CD14-positive monocyte (primary cell): ENCODE measurements at regions not wholly inside any gene's neighbourhood (a gene's known extent, or its start where the extent isn't known, plus 50 kb on each side); places are given as distances from the start of the nearest gene placed in this dataset.

Experiments used
- DNase-seq, 3 donors: peaks; one replicate each; pipeline ENCODE4 v3.0.0-alpha.2; 2011 to 2022
- H2AFZ ChIP-seq: 2 replicates; pipeline ENCODE4 v1.6.0; 2012; ENCODE audit warnings: mild to moderate bottlenecking, low read depth, low read length, inconsistent platforms; ENCODE audit not compliant: insufficient read depth, poor library complexity, severe bottlenecking
- H3K27ac ChIP-seq, 2 donors: 1 replicate in 1 of 2; 2 replicates in 1 of 2; pipeline ENCODE4 v1.5.1; 2012 to 2013; ENCODE audit warnings: low read length in 2 of 2, control low read depth in 1 of 2, inconsistent platforms in 1 of 2, low read depth in 1 of 2, mild to moderate bottlenecking in 1 of 2
- H3K27me3 ChIP-seq, 2 donors: one replicate each; pipeline versions ENCODE4 v1.6.0 to v1.6.1; 2011 to 2013; ENCODE audit warnings: low read length in 2 of 2; ENCODE audit not compliant: control insufficient read depth in 2 of 2, insufficient read depth in 2 of 2
- H3K36me3 ChIP-seq, 2 donors: replicated peaks in 1 of 2; 1 replicate in 1 of 2; 2 replicates in 1 of 2; pipeline versions ENCODE4 v1.5.1 to v1.6.1; 2012 to 2013; ENCODE audit warnings: low read length in 2 of 2, control low read depth in 1 of 2, inconsistent platforms in 1 of 2, mild to moderate bottlenecking in 1 of 2; ENCODE audit not compliant: insufficient read depth in 2 of 2, control insufficient read depth in 1 of 2
- H3K4me1 ChIP-seq, 2 donors: 1 replicate in 1 of 2; 2 replicates in 1 of 2; pipeline versions ENCODE4 v1.5.1 to v1.6.1; 2012 to 2013; ENCODE audit warnings: low read length in 2 of 2, control low read depth in 1 of 2, inconsistent platforms in 1 of 2, mild to moderate bottlenecking in 1 of 2, moderate library complexity in 1 of 2; ENCODE audit not compliant: insufficient read depth in 2 of 2, control insufficient read depth in 1 of 2
- H3K4me2 ChIP-seq: replicated peaks from 2 replicates; pipeline ENCODE3; 2012; ENCODE audit warnings: low read length, moderate library complexity, mild to moderate bottlenecking; ENCODE audit not compliant: poor library complexity, severe bottlenecking; ENCODE audit errors: extremely low read depth
- H3K4me3 ChIP-seq, 3 experiments: fragments of 200-600 bp in 1 of 3; sonication (generic) in 1 of 3; replicated peaks in 1 of 3; 1 replicate in 2 of 3; 2 replicates in 1 of 3; pipeline ENCODE4 v1.5.1; 2011 to 2013; ENCODE audit warnings: low read length in 3 of 3, mild to moderate bottlenecking in 3 of 3, control low read depth in 2 of 3, low read depth in 2 of 3, inconsistent platforms in 1 of 3, moderate library complexity in 1 of 3
- H3K79me2 ChIP-seq: 2 replicates; pipeline ENCODE4 v1.6.0; 2012; ENCODE audit warnings: mild to moderate bottlenecking, control low read depth, inconsistent platforms, low read length, moderate library complexity; ENCODE audit not compliant: insufficient read depth
- H3K9ac ChIP-seq: 2 replicates; pipeline ENCODE4 v1.6.0; 2017; ENCODE audit warnings: low read length, mild to moderate bottlenecking; ENCODE audit not compliant: insufficient read depth, poor library complexity, severe bottlenecking
- H3K9me3 ChIP-seq, 2 donors: replicated peaks in 1 of 2; 1 replicate in 1 of 2; 2 replicates in 1 of 2; pipeline versions ENCODE4 v1.5.1 to v1.6.1; 2012 to 2013; ENCODE audit warnings: low read length in 2 of 2, control low read depth in 1 of 2; ENCODE audit not compliant: control insufficient read depth in 1 of 2, insufficient read depth in 1 of 2
- H4K20me1 ChIP-seq: 2 replicates; pipeline ENCODE4 v1.6.0; 2012; ENCODE audit warnings: mild to moderate bottlenecking, low read length, control low read depth, moderate library complexity; ENCODE audit not compliant: insufficient read depth
- H3K27ac Mint-ChIP-seq, 7 donors: one replicate each; pipeline ENCODE4 v1.8.0; 2020; ENCODE audit warnings: mild to moderate bottlenecking in 7 of 7, mixed read lengths in 7 of 7, moderate library complexity in 6 of 7, inconsistent platforms in 2 of 7
- H3K27me3 Mint-ChIP-seq, 3 donors: one replicate each; pipeline ENCODE4 v1.8.0; 2021 to 2022; ENCODE audit warnings: low read depth in 3 of 3, mild to moderate bottlenecking in 3 of 3, mixed read lengths in 3 of 3, moderate library complexity in 3 of 3, inconsistent platforms in 1 of 3
- H3K36me3 Mint-ChIP-seq, 2 donors: one replicate each; pipeline ENCODE4 v1.8.0; 2020; ENCODE audit warnings: mixed read lengths in 2 of 2, inconsistent platforms in 1 of 2, mild to moderate bottlenecking in 1 of 2
- H3K4me1 Mint-ChIP-seq: one replicate; pipeline ENCODE4 v1.8.0; 2020; ENCODE audit warnings: mild to moderate bottlenecking, mixed read lengths
- H3K4me3 Mint-ChIP-seq, 2 donors: one replicate each; pipeline ENCODE4 v1.8.0; 2020; ENCODE audit warnings: mild to moderate bottlenecking in 2 of 2, mixed read lengths in 2 of 2, moderate library complexity in 1 of 2
- H3K9me3 Mint-ChIP-seq, 7 donors: one replicate each; pipeline ENCODE4 v1.8.0; 2020 to 2022; ENCODE audit warnings: mixed read lengths in 7 of 7, mild to moderate bottlenecking in 6 of 7, moderate library complexity in 6 of 7, inconsistent platforms in 2 of 7
- CTCF ChIP-seq: fragments of 200-600 bp; IDR thresholded peaks from one replicate; pipeline ENCODE4 v1.8.0; 2022; ENCODE audit warnings: antibody characterized with exemption, mild to moderate bottlenecking
- WGBS: methylation state at CpG from one replicate; pipeline ENCODE4 v1.1.5; 2013; ENCODE audit warnings: missing lambda C conversion rate; ENCODE audit not compliant: insufficient coverage; 5-methylcytosine and 5-hydroxymethylcytosine counted together
- intact Hi-C, 2 donors: fragments of 100-400 bp; cut with micrococcal nuclease; formaldehyde crosslinking; loops; one replicate each; pipeline versions ENCODE4 v1.15.0 to v1.15.1; 2023

GRCh38 chr22:49177666-49178065, 650.0 kb downstream of the BRD1 start:
- no peak overlapping the region for H3K4me3 ChIP-seq
- H3K27ac Mint-ChIP-seq, result no peak overlapping the region
- no peak overlapping the region for H3K9ac ChIP-seq
- no peak overlapping the region for H2AFZ ChIP-seq
- H3K4me3 Mint-ChIP-seq, result no peak overlapping the region
- H3K9me3 Mint-ChIP-seq, result peaks cover 0 to 2% (median 0%) of the 10 kb centered on the region in 7 donors
- no peaks in the 10 kb centered on the region for H3K79me2 ChIP-seq
- intact Hi-C loops, result no loop called here
- H3K36me3 ChIP-seq, result no peaks in the 10 kb centered on the region
- no peak overlapping the region for H3K27ac ChIP-seq
- peaks cover 0 to 3% of the 10 kb centered on the region in 2 donors for H3K9me3 ChIP-seq
- peaks cover 0 to 4% (median 1%) of the 10 kb centered on the region in 3 donors for H3K27me3 Mint-ChIP-seq
- H3K27me3 ChIP-seq, result no peaks in the 10 kb centered on the region
- H4K20me1 ChIP-seq, result no peaks in the 10 kb centered on the region
- H3K4me1 ChIP-seq, result no peaks in the 10 kb centered on the region
- no peak overlapping the region for H3K4me2 ChIP-seq
- no peak for DNase-seq
- 85% methylated on average over 11 of the region's 12 CpGs for WGBS
- no peaks in the 10 kb centered on the region for H3K4me1 Mint-ChIP-seq
- no peak for TF ChIP-seq CTCF
- H3K36me3 Mint-ChIP-seq, result no peaks in the 10 kb centered on the region

- Mint-ChIP-seq H3K27ac (no peak overlapping the region), H3K27me3 (peaks cover under 1 to 4% (median 1%) of the 10 kb centered on the region in 3 donors), H3K4me1 (no peaks in the 10 kb centered on the region), H3K9me3 (peaks cover 0 to 6% (median 4%) of the 10 kb centered on the region in 7 donors), H3K36me3 (no peaks in the 10 kb centered on the region), H3K4me3 (no peak overlapping the region)
- no peaks in the 10 kb centered on the region for H3K36me3 ChIP-seq
- no peak overlapping the region for H3K4me3 ChIP-seq
- H3K79me2 ChIP-seq, result no peaks in the 10 kb centered on the region
- no peaks in the 10 kb centered on the region for H3K27me3 ChIP-seq
- no peak for DNase-seq
- H3K9ac ChIP-seq, result no peak overlapping the region
- 92% methylated on average over 2 of the region's 6 CpGs for WGBS
- intact Hi-C loops, result no loop called here
- H3K9me3 ChIP-seq, result peaks cover 5 to 6% of the 10 kb centered on the region in 2 donors
- no peaks in the 10 kb centered on the region for H4K20me1 ChIP-seq
- no peak overlapping the region for H3K27ac ChIP-seq
- H3K4me2 ChIP-seq, result no peak overlapping the region
- no peak for TF ChIP-seq CTCF
- no peak overlapping the region for H2AFZ ChIP-seq
- H3K4me1 ChIP-seq, result no peaks in the 10 kb centered on the region
These were observed 650.7 kb downstream of the BRD1 start for GRCh38 chr22:49176956-49177355.
